ENCODE measurements at regions not wholly inside any gene's neighbourhood (a gene's known extent, or its start where the extent isn't known, plus 50 kb on each side); places are given as distances from the start of the nearest gene placed in this dataset.
"Not testable (repeated sequence)": the region's sequence is repeated elsewhere in the genome, so short reads cannot be mapped to it uniquely, and the experiment has no call there.

GRCh38 chr2:163123526-163123925 lies 285.0 kb upstream of the KCNH7 start:
- Mint-ChIP-seq H3K9me3 (no peaks in the 10 kb centered on the region), H3K36me3 (ENCODE audit: low read depth) (no peaks in the 10 kb centered on the region), H3K27me3 (no peaks in the 10 kb centered on the region), H3K4me1 (no peaks in the 10 kb centered on the region), H3K27ac (no peak overlapping the region), H3K4me3 (no peak overlapping the region)
- CTCF ChIA-PET: no interaction called here
- DNase-seq (no peak), ATAC-seq (ENCODE audit: low read depth) (no peak)
- intact Hi-C loops (cut with micrococcal nuclease): no loop called here
- POLR2A ChIA-PET: no interaction called here
- TF ChIP-seq CTCF (IDR thresholded peaks at IDR 0.05): no peak

- Mint-ChIP-seq H3K9me3 (no peaks in the 10 kb centered on the region), H3K27me3 (no peaks in the 10 kb centered on the region), H3K4me1 (no peaks in the 10 kb centered on the region), H3K36me3 (ENCODE audit: low read depth) (no peaks in the 10 kb centered on the region), H3K27ac (no peak overlapping the region), H3K4me3 (no peak overlapping the region)
- intact Hi-C loops (cut with micrococcal nuclease): no loop called here
- DNase-seq: no peak
- ChIA-PET CTCF (no interaction called here), POLR2A (no interaction called here)
- no peak for ATAC-seq (ENCODE audit: low read depth)
- TF ChIP-seq CTCF (IDR thresholded peaks at IDR 0.05): no peak
Measured at GRCh38 chr2:163122257-163122656, 283.7 kb upstream of the KCNH7 start.

GRCh38 chr2:163121483-163121882 lies 282.9 kb upstream of the KCNH7 start:
- DNase-seq (no peak), ATAC-seq (ENCODE audit: low read depth) (no peak)
- Mint-ChIP-seq H3K4me1 (no peaks in the 10 kb centered on the region), H3K9me3 (no peaks in the 10 kb centered on the region), H3K4me3 (no peak overlapping the region), H3K36me3 (ENCODE audit: low read depth) (no peaks in the 10 kb centered on the region), H3K27ac (no peak overlapping the region), H3K27me3 (no peaks in the 10 kb centered on the region)
- POLR2A ChIA-PET: no interaction called here
- intact Hi-C loops (cut with micrococcal nuclease): no loop called here
- TF ChIP-seq CTCF (IDR thresholded peaks at IDR 0.05): no peak
- CTCF ChIA-PET: no interaction called here

GRCh38 chr2:163119966-163120365 lies 281.4 kb upstream of the KCNH7 start:
- no peaks in the 10 kb centered on the region for H3K36me3 Mint-ChIP-seq (ENCODE audit: low read depth)
- no peak overlapping the region for H3K27ac Mint-ChIP-seq
- ChIA-PET CTCF (no interaction called here), POLR2A (no interaction called here)
- H3K4me3 Mint-ChIP-seq: no peak overlapping the region
- no peaks in the 10 kb centered on the region for H3K27me3 Mint-ChIP-seq
- intact Hi-C loops (cut with micrococcal nuclease): no loop called here
- no peaks in the 10 kb centered on the region for H3K9me3 Mint-ChIP-seq
- DNase-seq: no peak
- no peak for TF ChIP-seq CTCF (IDR thresholded peaks at IDR 0.05)
- no peak for ATAC-seq (ENCODE audit: low read depth)
- no peaks in the 10 kb centered on the region for H3K4me1 Mint-ChIP-seq

GRCh38 chr2:163086940-163087339 lies 248.4 kb upstream of the KCNH7 start:
- H3K36me3 Mint-ChIP-seq (ENCODE audit: low read depth): no peaks in the 10 kb centered on the region
- CTCF ChIA-PET: no interaction called here
- H3K27me3 Mint-ChIP-seq: no peaks in the 10 kb centered on the region
- H3K4me1 Mint-ChIP-seq: no peaks in the 10 kb centered on the region
- no peak overlapping the region for H3K4me3 Mint-ChIP-seq
- no peak for TF ChIP-seq CTCF (IDR thresholded peaks at IDR 0.05)
- no peak overlapping the region for H3K27ac Mint-ChIP-seq
- peaks cover 9% of the 10 kb centered on the region for H3K9me3 Mint-ChIP-seq
- DNase-seq (no peak), ATAC-seq (ENCODE audit: low read depth) (no peak)
- intact Hi-C loops (cut with micrococcal nuclease): no loop called here
- POLR2A ChIA-PET: no interaction called here

GRCh38 chr2:163085366-163086024 lies 246.9 kb upstream of the KCNH7 start:
- ATAC-seq (ENCODE audit: low read depth); DNase-seq; CTCF ChIA-PET; H3K36me3 Mint-ChIP-seq (ENCODE audit: low read depth); intact Hi-C loops (cut with micrococcal nuclease); H3K27me3 Mint-ChIP-seq; H3K4me1 Mint-ChIP-seq; H3K4me3 Mint-ChIP-seq; H3K27ac Mint-ChIP-seq; POLR2A ChIA-PET: not testable (repeated sequence)
- H3K9me3 Mint-ChIP-seq: peaks cover 11% of the 10 kb centered on the region

All from activated B cell treated with CpG ODN at 0.5 μM for 24 hours (primary cell).